ENCODE measurements at regions not wholly inside any gene's neighbourhood (a gene's known extent, or its start where the extent isn't known, plus 50 kb on each side); places are given as distances from the start of the nearest gene placed in this dataset.

GRCh38 chr6:43862925-43863324 lies 92.9 kb downstream of the VEGFA start:
- Histone ChIP-seq H3K9me3 (replicated peaks in 1 of 2; ENCODE audit: control insufficient read depth in 1 of 2, insufficient read depth in 1 of 2, low read length in 2 of 2) (no peaks in the 10 kb centered on the region), H3K79me2 (ENCODE audit: insufficient read depth, low read length) (no peaks in the 10 kb centered on the region), H3K36me3 (replicated peaks in 1 of 2; ENCODE audit: control insufficient read depth in 1 of 2, insufficient read depth in 2 of 2, low read length in 2 of 2) (no peaks in the 10 kb centered on the region), H3K27ac (ENCODE audit: low read depth in 1 of 2, low read length in 2 of 2) (no peak overlapping the region), H2AFZ (ENCODE audit: insufficient read depth, low read depth, low read length, poor library complexity, severe bottlenecking) (no peak overlapping the region), H3K4me1 (ENCODE audit: control insufficient read depth in 1 of 2, insufficient read depth in 2 of 2, low read length in 2 of 2) (no peaks in the 10 kb centered on the region), H4K20me1 (ENCODE audit: insufficient read depth, low read length) (no peaks in the 10 kb centered on the region), H3K27me3 (ENCODE audit: control insufficient read depth in 2 of 2, insufficient read depth in 2 of 2, low read length in 2 of 2) (no peaks in the 10 kb centered on the region), H3K9ac (ENCODE audit: insufficient read depth, low read length, poor library complexity, severe bottlenecking) (no peak overlapping the region), H3K4me3 (replicated peaks in 1 of 3; ENCODE audit: low read depth in 2 of 3, low read length in 3 of 3) (no peak overlapping the region), H3K4me2 (replicated peaks; ENCODE audit: extremely low read depth, low read length, poor library complexity, severe bottlenecking) (no peak overlapping the region)
- WGBS (ENCODE audit: insufficient coverage), result no CpG with 5 or more reads among the region's 2 CpGs
- H3K9me3 Mint-ChIP-seq, result peaks cover 0 to 3% (median 0%) of the 10 kb centered on the region in 7 donors
- no peak overlapping the region for H3K4me3 Mint-ChIP-seq
- H3K27ac Mint-ChIP-seq, result peak overlapping the region in 2 of 7 donors; percentile 15 to 46
- no peaks in the 10 kb centered on the region for H3K36me3 Mint-ChIP-seq
- DNase-seq, result peak in 2 of 3 donors; percentile 9 to 33
- TF ChIP-seq CTCF (IDR thresholded peaks at IDR 0.05), result no peak
- H3K4me1 Mint-ChIP-seq, result peaks cover 5% of the 10 kb centered on the region
- intact Hi-C loops (cut with micrococcal nuclease), result no loop called here
- H3K27me3 Mint-ChIP-seq (ENCODE audit: low read depth in 3 of 3), result peaks cover 2 to 7% (median 6%) of the 10 kb centered on the region in 3 donors

DNA sequence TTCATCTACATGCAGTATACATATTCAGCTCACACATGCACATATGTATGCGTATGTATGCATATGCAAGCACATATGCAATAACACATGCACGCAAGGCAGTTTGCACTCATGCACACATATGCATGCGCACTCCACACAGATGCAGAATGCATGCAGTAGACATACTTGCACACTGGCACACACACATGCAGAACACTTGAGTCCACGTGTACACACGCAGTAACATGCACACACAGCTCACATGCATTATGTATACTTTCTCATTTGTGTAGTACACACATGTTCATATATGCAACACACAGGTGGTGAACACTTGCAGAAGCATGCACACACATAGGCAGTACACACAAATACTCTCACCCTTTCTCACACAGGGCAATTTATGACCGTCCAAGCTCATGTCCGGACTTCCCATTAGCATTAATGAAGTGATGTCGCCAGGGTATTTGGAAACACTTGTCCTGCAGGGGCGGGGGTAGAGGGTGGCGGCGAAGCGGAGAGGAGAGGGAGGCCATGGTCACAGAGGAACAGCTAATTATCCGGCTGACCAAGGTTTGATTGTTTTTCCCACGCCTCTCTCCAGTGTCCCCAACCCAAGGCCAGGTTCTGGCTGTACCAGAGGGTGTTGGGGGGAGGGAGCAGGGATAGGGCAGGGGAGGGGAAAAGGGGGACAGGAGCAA lies 91.3 kb downstream of the VEGFA start:
- Histone ChIP-seq H3K9ac (ENCODE audit: insufficient read depth, low read length, poor library complexity, severe bottlenecking) (no peak overlapping the region), H3K4me3 (replicated peaks in 1 of 3; ENCODE audit: low read depth in 2 of 3, low read length in 3 of 3) (no peak overlapping the region), H3K9me3 (replicated peaks in 1 of 2; ENCODE audit: control insufficient read depth in 1 of 2, insufficient read depth in 1 of 2, low read length in 2 of 2) (no peaks in the 10 kb centered on the region), H4K20me1 (ENCODE audit: insufficient read depth, low read length) (no peaks in the 10 kb centered on the region), H3K36me3 (replicated peaks in 1 of 2; ENCODE audit: control insufficient read depth in 1 of 2, insufficient read depth in 2 of 2, low read length in 2 of 2) (no peaks in the 10 kb centered on the region), H3K27me3 (ENCODE audit: control insufficient read depth in 2 of 2, insufficient read depth in 2 of 2, low read length in 2 of 2) (no peaks in the 10 kb centered on the region), H3K79me2 (ENCODE audit: insufficient read depth, low read length) (no peaks in the 10 kb centered on the region), H3K27ac (ENCODE audit: low read depth in 1 of 2, low read length in 2 of 2) (no peak overlapping the region), H3K4me2 (replicated peaks; ENCODE audit: extremely low read depth, low read length, poor library complexity, severe bottlenecking) (no peak overlapping the region), H3K4me1 (ENCODE audit: control insufficient read depth in 1 of 2, insufficient read depth in 2 of 2, low read length in 2 of 2) (no peaks in the 10 kb centered on the region), H2AFZ (ENCODE audit: insufficient read depth, low read depth, low read length, poor library complexity, severe bottlenecking) (no peak overlapping the region)
- Mint-ChIP-seq H3K36me3 (no peaks in the 10 kb centered on the region), H3K27me3 (ENCODE audit: low read depth in 3 of 3) (peaks cover 2 to 6% (median 5%) of the 10 kb centered on the region in 3 donors), H3K9me3 (peaks cover 0 to 3% (median 0%) of the 10 kb centered on the region in 7 donors), H3K4me3 (no peak overlapping the region), H3K4me1 (peaks cover 5% of the 10 kb centered on the region), H3K27ac (no peak overlapping the region)
- WGBS (ENCODE audit: insufficient coverage), result 86% methylated on average over 10 of the region's 14 CpGs
- no peak for TF ChIP-seq CTCF (IDR thresholded peaks at IDR 0.05)
- DNase-seq, result no peak
- intact Hi-C loops (cut with micrococcal nuclease), result no loop called here

Measured in CD14-positive monocyte (primary cell).